ENCODE measurements at regions not wholly inside any gene's neighbourhood (a gene's known extent, or its start where the extent isn't known, plus 50 kb on each side); places are given as distances from the start of the nearest gene placed in this dataset.

- DNase-seq (ENCODE audit: extremely low read depth, low read depth) = no peak
- no peak for TF ChIP-seq CTCF (IDR thresholded peaks at IDR 0.05; ENCODE audit: low read depth, low read length, missing control alignments)
- H3K4me3 ChIP-seq (replicated peaks; ENCODE audit: low read depth, low read length) = no peak overlapping the region
Observed at GRCh38 chr13:34265046-34265679, 447.2 kb downstream of the RFC3 start.

- DNase-seq (ENCODE audit: extremely low read depth, low read depth) = no peak
- TF ChIP-seq CTCF (IDR thresholded peaks at IDR 0.05; ENCODE audit: low read depth, low read length, missing control alignments) = no peak
- H3K4me3 ChIP-seq (replicated peaks; ENCODE audit: low read depth, low read length) = no peak overlapping the region
Observed at GRCh38 chr13:34276764-34277163, 458.8 kb downstream of the RFC3 start.

GRCh38 chr13:34277936-34278335, 460.0 kb downstream of the RFC3 start:
- H3K4me3 ChIP-seq (replicated peaks; ENCODE audit: low read depth, low read length) = no peak overlapping the region
- no peak for DNase-seq (ENCODE audit: extremely low read depth, low read depth)
- TF ChIP-seq CTCF (IDR thresholded peaks at IDR 0.05; ENCODE audit: low read depth, low read length, missing control alignments) = no peak

GRCh38 chr13:34278780-34279179, 460.8 kb downstream of the RFC3 start:
- no peak overlapping the region for H3K4me3 ChIP-seq (replicated peaks; ENCODE audit: low read depth, low read length)
- no peak for TF ChIP-seq CTCF (IDR thresholded peaks at IDR 0.05; ENCODE audit: low read depth, low read length, missing control alignments)
- DNase-seq (ENCODE audit: extremely low read depth, low read depth) = no peak

- H3K4me3 ChIP-seq (replicated peaks; ENCODE audit: low read depth, low read length) = no peak overlapping the region
- TF ChIP-seq CTCF (IDR thresholded peaks at IDR 0.05; ENCODE audit: low read depth, low read length, missing control alignments) = no peak
- DNase-seq (ENCODE audit: extremely low read depth, low read depth) = no peak
Observed at GRCh38 chr13:34290661-34291060, 472.7 kb downstream of the RFC3 start.

GRCh38 chr13:34294483-34295129, 476.7 kb downstream of the RFC3 start:
- no peak overlapping the region for H3K4me3 ChIP-seq (replicated peaks; ENCODE audit: low read depth, low read length)
- DNase-seq (ENCODE audit: extremely low read depth, low read depth) = no peak
- no peak for TF ChIP-seq CTCF (IDR thresholded peaks at IDR 0.05; ENCODE audit: low read depth, low read length, missing control alignments)
